IMR-90 (cell line): ENCODE measurements at regions not wholly inside any gene's neighbourhood (a gene's known extent, or its start where the extent isn't known, plus 50 kb on each side); places are given as distances from the start of the nearest gene placed in this dataset.

Experiments
- ATAC-seq: fragments of 200-7000 bp; cut with Tn5 transposase; 2 replicates; pipeline ENCODE4 v1.9.1; 2020; ENCODE audit warnings: low read depth, mild to moderate bottlenecking, moderate library complexity
- BruUV-seq: library from RNA; stranded (reverse); fragments of 400-500 nt; replicated peaks from 2 replicates; lab custom pipeline; 2021; lab: Mats Ljungman, UMichigan
- CTCF ChIA-PET: fragments of 300-600 bp; formaldehyde crosslinking; extraction: SDS; loops from one replicate; lab custom pipeline; 2021; ENCODE audit warnings: antibody characterized with exemption; lab: Yijun Ruan, JAX
- POLR2A ChIA-PET: fragments of 300-600 bp; sonication (Branson Sonifier 250); formaldehyde crosslinking; loops from one replicate; lab custom pipeline; 2022; ENCODE audit warnings: antibody characterized with exemption; ENCODE audit not compliant: unreplicated experiment; lab: Charles Lee
- DNase-seq: peaks from one replicate; pipeline ENCODE4 v3.0.0; 2013
- H2AFZ ChIP-seq: replicated peaks from 2 replicates; pipeline ENCODE3; 2013; ENCODE audit warnings: low read length, mild to moderate bottlenecking; ENCODE audit not compliant: poor library complexity
- H2AK5ac ChIP-seq: 2 replicates; pipeline ENCODE4 v1.6.1; 2013; ENCODE audit warnings: low read depth, low read length, inconsistent platforms
- H2AK9ac ChIP-seq: replicated peaks from 2 replicates; pipeline ENCODE3; 2013; ENCODE audit warnings: mild to moderate bottlenecking, low read depth, low read length, moderate library complexity; ENCODE audit not compliant: poor library complexity
- H2BK120ac ChIP-seq: 2 replicates; pipeline ENCODE4 v1.6.1; 2013; ENCODE audit warnings: low read depth, low read length, inconsistent platforms
- H2BK15ac ChIP-seq: 3 replicates; pipeline ENCODE4 v1.6.1; 2013; ENCODE audit warnings: low read depth, low read length, inconsistent platforms
- H2BK20ac ChIP-seq: 2 replicates; pipeline ENCODE4 v1.6.1; 2013; ENCODE audit warnings: low read depth, mild to moderate bottlenecking, inconsistent platforms, low read length, moderate library complexity
- H2BK5ac ChIP-seq: 2 replicates; pipeline ENCODE4 v1.6.1; 2013; ENCODE audit warnings: mild to moderate bottlenecking, low read depth, low read length, inconsistent platforms; ENCODE audit not compliant: poor library complexity, severe bottlenecking
- H3K14ac ChIP-seq: replicated peaks from 2 replicates; pipeline ENCODE4 v1.6.1; 2013; ENCODE audit warnings: low read depth, low read length, inconsistent platforms
- H3K18ac ChIP-seq: 2 replicates; pipeline ENCODE4 v1.6.1; 2013; ENCODE audit warnings: low read depth, low read length, control low read depth
- H3K23ac ChIP-seq: 2 replicates; pipeline ENCODE4 v1.6.1; 2013; ENCODE audit warnings: low read depth, low read length, inconsistent platforms
- H3K27ac ChIP-seq: 2 replicates; pipeline ENCODE4 v1.5.1; 2013; ENCODE audit warnings: mild to moderate bottlenecking, control low read depth, low read length; ENCODE audit not compliant: insufficient read depth
- H3K27me3 ChIP-seq: 2 replicates; pipeline ENCODE4 v1.6.1; 2013; ENCODE audit warnings: low read length; ENCODE audit not compliant: control insufficient read depth, insufficient read depth
- H3K36me3 ChIP-seq: 2 replicates; pipeline ENCODE4 v1.6.1; 2013; ENCODE audit warnings: low read length, mixed read lengths; ENCODE audit not compliant: control insufficient read depth, insufficient read depth
- H3K4ac ChIP-seq: 2 replicates; pipeline ENCODE4 v1.6.1; 2013; ENCODE audit warnings: low read depth, low read length, inconsistent platforms
- H3K4me1 ChIP-seq: 2 replicates; pipeline ENCODE4 v1.6.1; 2013; ENCODE audit warnings: low read length, mixed read lengths; ENCODE audit not compliant: control insufficient read depth, insufficient read depth
- H3K4me2 ChIP-seq: 2 replicates; pipeline ENCODE4 v1.6.1; 2013; ENCODE audit warnings: low read depth, mild to moderate bottlenecking, control low read depth, low read length, moderate library complexity
- H3K4me3 ChIP-seq: 2 replicates; pipeline ENCODE4 v1.5.1; 2013; ENCODE audit warnings: low read depth, mild to moderate bottlenecking, control low read depth, low read length, moderate library complexity; ENCODE audit not compliant: insufficient read depth
- H3K56ac ChIP-seq: 2 replicates; pipeline ENCODE4 v1.6.1; 2013; ENCODE audit warnings: low read length, inconsistent platforms; ENCODE audit not compliant: insufficient read depth; ENCODE audit errors: extremely low read depth
- H3K79me1 ChIP-seq, 2 experiments: 2 replicates each; pipeline ENCODE4 v1.6.1; 2013; ENCODE audit warnings: low read length in 2 of 2, inconsistent platforms in 1 of 2, low read depth in 1 of 2
- H3K9ac ChIP-seq: 2 replicates; pipeline ENCODE4 v1.6.1; 2013; ENCODE audit warnings: low read depth, low read length, control low read depth
- H3K9me1 ChIP-seq: 2 replicates; pipeline ENCODE4 v1.6.1; 2013; ENCODE audit warnings: low read length, inconsistent platforms; ENCODE audit not compliant: insufficient read depth
- H3K9me3 ChIP-seq: 2 replicates; pipeline ENCODE4 v1.6.1; 2013; ENCODE audit warnings: low read length; ENCODE audit not compliant: control insufficient read depth, insufficient read depth
- H4K20me1 ChIP-seq: 2 replicates; pipeline ENCODE4 v1.6.1; 2013; ENCODE audit warnings: low read length, inconsistent platforms; ENCODE audit not compliant: insufficient read depth
- H4K5ac ChIP-seq: 2 replicates; pipeline ENCODE4 v1.6.1; 2013; ENCODE audit warnings: mild to moderate bottlenecking, low read depth, low read length, control low read depth
- H4K8ac ChIP-seq, 2 experiments: 2 replicates each; pipeline ENCODE4 v1.6.1; 2013; ENCODE audit warnings: low read depth in 2 of 2, low read length in 2 of 2, control low read depth in 1 of 2, inconsistent platforms in 1 of 2
- H4K91ac ChIP-seq: 2 replicates; pipeline ENCODE4 v1.6.1; 2013; ENCODE audit warnings: low read depth, low read length, inconsistent platforms; ENCODE audit not compliant: insufficient read depth
- BHLHE40 ChIP-seq: fragments of 150-350 bp; IDR thresholded peaks from 2 replicates; pipeline ENCODE4 v1.6.1; 2016; ENCODE audit warnings: mild to moderate bottlenecking, low read depth, low read length
- CEBPB ChIP-seq: IDR thresholded peaks from 2 replicates; pipeline ENCODE4 v1.6.1; 2012; ENCODE audit warnings: low read depth, low read length, improper control_type of control experiment
- ELK1 ChIP-seq: fragments of 150-350 bp; IDR thresholded peaks from 2 replicates; pipeline ENCODE4 v1.6.1; 2016; ENCODE audit warnings: low read depth, mild to moderate bottlenecking, low read length, moderate library complexity, borderline replicate concordance
- FOS ChIP-seq: fragments of 150-350 bp; IDR thresholded peaks from 2 replicates; pipeline ENCODE4 v1.6.1; 2016; ENCODE audit warnings: low read depth, low read length
- MAFK ChIP-seq: IDR thresholded peaks from 2 replicates; pipeline ENCODE4 v1.6.1; 2012; ENCODE audit warnings: low read depth, low read length, improper control_type of control experiment
- MAZ ChIP-seq: IDR thresholded peaks from 2 replicates; pipeline ENCODE4 v1.6.1; 2012; ENCODE audit warnings: low read depth, mild to moderate bottlenecking, low read length, improper control_type of control experiment, moderate library complexity, borderline replicate concordance
- MXI1 ChIP-seq: IDR thresholded peaks from 2 replicates; pipeline ENCODE4 v1.6.1; 2012; ENCODE audit warnings: low read depth, mild to moderate bottlenecking, low read length, moderate library complexity, borderline replicate concordance
- NFE2L2 ChIP-seq: fragments of 150-350 bp; IDR thresholded peaks from 2 replicates; pipeline ENCODE4 v1.6.1; 2016; ENCODE audit warnings: low read depth, mild to moderate bottlenecking, low read length
- POLR2A ChIP-seq: IDR thresholded peaks from 2 replicates; pipeline ENCODE4 v1.6.1; 2012; ENCODE audit warnings: mild to moderate bottlenecking, low read depth, low read length
- RAD21 ChIP-seq: IDR thresholded peaks from 2 replicates; pipeline ENCODE4 v1.6.1; 2012; ENCODE audit warnings: low read length, improper control_type of control experiment
- RCOR1 ChIP-seq: IDR thresholded peaks from 2 replicates; pipeline ENCODE4 v1.6.1; 2012; ENCODE audit warnings: mild to moderate bottlenecking, low read length, improper control_type of control experiment; ENCODE audit not compliant: insufficient replicate concordance
- RFX5 ChIP-seq: IDR thresholded peaks from 2 replicates; pipeline ENCODE4 v1.8.0; 2012; ENCODE audit warnings: low read depth, mild to moderate bottlenecking, low read length, moderate library complexity
- SMC3 ChIP-seq: fragments of 150-350 bp; IDR thresholded peaks from 2 replicates; pipeline ENCODE4 v1.6.1; 2016; ENCODE audit warnings: low read depth, mild to moderate bottlenecking, antibody characterized with exemption, low read length, moderate library complexity
- USF2 ChIP-seq: fragments of 150-350 bp; IDR thresholded peaks from 2 replicates; pipeline ENCODE4 v1.6.1; 2017; ENCODE audit warnings: mild to moderate bottlenecking, antibody characterized with exemption, low read length, low read depth
- WGBS, 2 experiments: methylation state at CpG; one replicate each; pipeline versions ENCODE4 v1.1.5 to v1.1.7; 2013; ENCODE audit warnings: missing lambda C conversion rate in 2 of 2; ENCODE audit not compliant: insufficient read length in 1 of 2; ENCODE audit errors: extremely low coverage in 2 of 2; 5-methylcytosine and 5-hydroxymethylcytosine counted together
- dilution Hi-C: fragments of 300-500 bp; cut with HindIII; formaldehyde crosslinking; loops from one replicate; pipeline ENCODE4 v1.14.3; 2018; ENCODE audit warnings: low sequenced_read_pairs; ENCODE audit not compliant: unreplicated experiment
- in situ Hi-C: fragments of 300-500 bp; cut with MboI; formaldehyde crosslinking; loops from 3 replicates; pipeline ENCODE4 v1.14.3; 2019; ENCODE audit warnings: low sequenced_read_pairs, inconsistent platforms, mixed read lengths
- intact Hi-C: fragments of 100-400 bp; cut with micrococcal nuclease; formaldehyde crosslinking; loops from 2 replicates; pipeline ENCODE4 v1.10.0; 2022

GRCh38 chr7:130942211-130942964 lies 208.4 kb upstream of the KLF14 start:
- BruUV-seq, result no TSS peak
- in situ Hi-C loops, result no loop called here
- peak overlapping the region; percentile 63 for H2AK9ac ChIP-seq
- TF ChIP-seq MAFK (no peak), RFX5 (no peak), USF2 (no peak), MXI1 (no peak), MAZ (no peak), RAD21 (no peak), BHLHE40 (peak; percentile 88), CEBPB (peak; percentile 59; the same call in 1 of the 2 replicates), ELK1 (no peak), SMC3 (no peak), FOS (no peak), RCOR1 (no peak), NFE2L2 (no peak), POLR2A (0 out of 2 replicates have a peak, but pooled peaks have one; percentile 19)
- H3K36me3 ChIP-seq, result peaks cover 4% of the 10 kb centered on the region; the same call in 1 of the 2 replicates
- intact Hi-C loops, result no loop called here
- dilution Hi-C loops, result no loop called here
- H3K27ac ChIP-seq, result peak overlapping the region; percentile 100
- H3K4me3 ChIP-seq, result peak overlapping the region; percentile 5; the same call in 1 of the 2 replicates
- H2AK5ac ChIP-seq, result peak overlapping the region; percentile 98
- peaks cover 12% of the 10 kb centered on the region for H3K9me1 ChIP-seq
- peak overlapping the region; percentile 88 for H2BK120ac ChIP-seq
- H3K9me3 ChIP-seq, result no peaks in the 10 kb centered on the region
- H4K91ac ChIP-seq, result peak overlapping the region; percentile 79
- ATAC-seq, result no peak
- peak overlapping the region; percentile 76 for H2BK20ac ChIP-seq
- peak overlapping the region; percentile 70 for H3K56ac ChIP-seq
- H4K5ac ChIP-seq, result peak overlapping the region; percentile 71
- CTCF ChIA-PET, result no interaction called here
- peak overlapping the region; percentile 79 to 93 for H4K8ac ChIP-seq
- 90% methylated on average over 2 of the region's 10 CpGs; no CpG with 5 or more reads in 1 of the 2 experiments for WGBS, 2 experiments
- peak overlapping the region; percentile 61 for H3K14ac ChIP-seq
- peaks cover 15 to 37% of the 10 kb centered on the region in 2 experiments for H3K79me1 ChIP-seq
- peaks cover 15% of the 10 kb centered on the region for H3K4me1 ChIP-seq
- peak overlapping the region; percentile 76 for H3K18ac ChIP-seq
- peak overlapping the region; percentile 90 for H2BK5ac ChIP-seq
- H2AFZ ChIP-seq, result no peak overlapping the region
- no peaks in the 10 kb centered on the region for H3K27me3 ChIP-seq
- peak overlapping the region; percentile 88 for H3K9ac ChIP-seq
- peaks cover 7% of the 10 kb centered on the region; the same call in 1 of the 2 replicates for H4K20me1 ChIP-seq
- peak overlapping the region; percentile 96 for H2BK15ac ChIP-seq
- peak overlapping the region; percentile 73 for H3K4me2 ChIP-seq
- peak overlapping the region; percentile 72 for H3K23ac ChIP-seq
- H3K4ac ChIP-seq, result peak overlapping the region; percentile 87
- POLR2A ChIA-PET, result no interaction called here
- DNase-seq, result peak; percentile 86
